Thoracic aorta (tissue), 2 donors: ENCODE measurements at regions not wholly inside any gene's neighbourhood (a gene's known extent, or its start where the extent isn't known, plus 50 kb on each side); places are given as distances from the start of the nearest gene placed in this dataset.

Source experiments
- ATAC-seq: fragments of 150-250 bp; one replicate; pipeline ENCODE4 v1.8.0; 2017; ENCODE audit warnings: low read depth; ENCODE audit not compliant: insufficient number of reproducible peaks, low FRiP score
- DNase-seq: peaks from one replicate; pipeline ENCODE4 v3.0.0-alpha.2; 2020; ENCODE audit warnings: low spot score
- H3K27ac ChIP-seq, 2 donors: fragments of 200-600 bp; sonication (generic); 1 replicate in 1 of 2; 2 replicates in 1 of 2; pipeline ENCODE4 v1.5.1; 2016; ENCODE audit warnings: mild to moderate bottlenecking in 2 of 2, moderate library complexity in 2 of 2
- H3K27me3 ChIP-seq: fragments of 200-600 bp; sonication (generic); replicated peaks from 2 replicates; pipeline ENCODE4 v1.6.0; 2016; ENCODE audit warnings: mild to moderate bottlenecking; ENCODE audit not compliant: insufficient read depth
- H3K36me3 ChIP-seq: fragments of 200-600 bp; sonication (generic); one replicate; pipeline ENCODE4 v1.5.1; 2016
- H3K4me1 ChIP-seq, 2 donors: fragments of 200-600 bp; sonication (generic); 1 replicate in 1 of 2; 2 replicates in 1 of 2; pipeline versions ENCODE4 v1.5.1 to v1.6.0; 2016; ENCODE audit warnings: low read depth in 2 of 2, mild to moderate bottlenecking in 1 of 2; ENCODE audit not compliant: control insufficient read depth in 1 of 2
- H3K4me3 ChIP-seq: fragments of 200-600 bp; sonication (generic); 2 replicates; pipeline ENCODE4 v1.5.1; 2016; ENCODE audit warnings: mild to moderate bottlenecking
- H3K9me3 ChIP-seq: fragments of 200-600 bp; sonication (generic); 2 replicates; pipeline ENCODE4 v1.5.1; 2016
- CTCF ChIP-seq: fragments of 200-600 bp; sonication (generic); IDR thresholded peaks from one replicate; pipeline ENCODE4 v1.5.1; 2019; ENCODE audit warnings: antibody characterized with exemption

GRCh38 chr1:87612956-87613355, 284.3 kb downstream of the LMO4 start:
- DNase-seq = no peak
- no peaks in the 10 kb centered on the region for H3K36me3 ChIP-seq
- peaks cover 20 to 24% of the 10 kb centered on the region in 2 donors for H3K4me1 ChIP-seq
- ATAC-seq = no peak
- no peak overlapping the region for H3K4me3 ChIP-seq
- peak overlapping the region; percentile 23 to 41 for H3K27ac ChIP-seq
- TF ChIP-seq CTCF = no peak
- H3K9me3 ChIP-seq = no peaks in the 10 kb centered on the region
- H3K27me3 ChIP-seq = no peaks in the 10 kb centered on the region

DNA sequence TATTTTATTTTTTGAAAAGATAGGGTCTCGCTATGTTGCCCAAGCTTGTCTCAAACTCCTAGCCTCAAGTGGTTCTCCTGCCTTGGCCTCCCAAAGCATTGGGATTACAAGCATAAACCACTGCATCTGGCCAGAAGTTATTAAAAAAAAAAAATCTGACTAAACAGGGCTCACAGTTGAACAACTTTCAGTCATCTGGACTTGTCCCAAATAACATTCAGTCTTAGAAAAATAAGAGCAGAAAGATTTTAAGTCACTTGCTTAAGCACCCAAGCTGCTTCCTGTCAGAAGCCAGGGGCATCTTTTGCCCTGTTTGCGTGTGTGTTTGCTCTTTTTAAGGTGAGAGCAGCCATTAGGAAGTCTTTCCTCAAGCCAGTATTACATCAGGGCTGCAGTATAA, 286.8 kb downstream of the LMO4 start:
- Histone ChIP-seq H3K36me3 (no peaks in the 10 kb centered on the region), H3K4me1 (peaks cover 20 to 24% of the 10 kb centered on the region in 2 donors), H3K27me3 (no peaks in the 10 kb centered on the region), H3K4me3 (no peak overlapping the region), H3K27ac (peak overlapping the region; percentile 36 to 60), H3K9me3 (no peaks in the 10 kb centered on the region)
- no peak for TF ChIP-seq CTCF
- ATAC-seq (peak; percentile 38), DNase-seq (no peak)

GRCh38 chr1:87615901-87616300, 287.2 kb downstream of the LMO4 start:
- Histone ChIP-seq H3K27me3 (no peaks in the 10 kb centered on the region), H3K27ac (peak overlapping the region; percentile 36 to 60), H3K36me3 (no peaks in the 10 kb centered on the region), H3K4me3 (no peak overlapping the region), H3K4me1 (peaks cover 20 to 24% of the 10 kb centered on the region in 2 donors), H3K9me3 (no peaks in the 10 kb centered on the region)
- no peak for DNase-seq
- ATAC-seq = peak; percentile 18
- TF ChIP-seq CTCF = no peak

- ATAC-seq (no peak), DNase-seq (no peak)
- H3K27ac ChIP-seq = no peak overlapping the region
- no peak for TF ChIP-seq CTCF
- no peaks in the 10 kb centered on the region for H3K27me3 ChIP-seq
- no peaks in the 10 kb centered on the region for H3K36me3 ChIP-seq
- H3K9me3 ChIP-seq = no peaks in the 10 kb centered on the region
- peaks cover 0 to 5% of the 10 kb centered on the region in 2 donors for H3K4me1 ChIP-seq
- H3K4me3 ChIP-seq = no peak overlapping the region
Observed at GRCh38 chr1:87620807-87621206, 292.1 kb downstream of the LMO4 start.

- DNase-seq (no peak), ATAC-seq (no peak)
- H3K36me3 ChIP-seq = no peaks in the 10 kb centered on the region
- H3K9me3 ChIP-seq = no peaks in the 10 kb centered on the region
- no peaks in the 10 kb centered on the region for H3K4me1 ChIP-seq
- H3K4me3 ChIP-seq = no peak overlapping the region
- no peak for TF ChIP-seq CTCF
- H3K27ac ChIP-seq = no peak overlapping the region
- H3K27me3 ChIP-seq = no peaks in the 10 kb centered on the region
Observed at GRCh38 chr1:87629673-87630072, 301.0 kb downstream of the LMO4 start.
